ENCODE measurements at regions not wholly inside any gene's neighbourhood (a gene's known extent, or its start where the extent isn't known, plus 50 kb on each side); places are given as distances from the start of the nearest gene placed in this dataset.
A peak's percentile ranks its signal among the peaks of the same experiment; 100 is the strongest.

- Histone ChIP-seq H4K20me1 (ENCODE audit: insufficient read depth, low read length) (no peaks in the 10 kb centered on the region), H3K4me1 (ENCODE audit: insufficient read depth, low read length) (no peaks in the 10 kb centered on the region), H3K4me3 (ENCODE audit: insufficient read depth, low read length) (no peak overlapping the region)
Measured at GRCh38 chr13:62626771-62627170, 1211.1 kb upstream of the PCDH20 start.

DNA sequence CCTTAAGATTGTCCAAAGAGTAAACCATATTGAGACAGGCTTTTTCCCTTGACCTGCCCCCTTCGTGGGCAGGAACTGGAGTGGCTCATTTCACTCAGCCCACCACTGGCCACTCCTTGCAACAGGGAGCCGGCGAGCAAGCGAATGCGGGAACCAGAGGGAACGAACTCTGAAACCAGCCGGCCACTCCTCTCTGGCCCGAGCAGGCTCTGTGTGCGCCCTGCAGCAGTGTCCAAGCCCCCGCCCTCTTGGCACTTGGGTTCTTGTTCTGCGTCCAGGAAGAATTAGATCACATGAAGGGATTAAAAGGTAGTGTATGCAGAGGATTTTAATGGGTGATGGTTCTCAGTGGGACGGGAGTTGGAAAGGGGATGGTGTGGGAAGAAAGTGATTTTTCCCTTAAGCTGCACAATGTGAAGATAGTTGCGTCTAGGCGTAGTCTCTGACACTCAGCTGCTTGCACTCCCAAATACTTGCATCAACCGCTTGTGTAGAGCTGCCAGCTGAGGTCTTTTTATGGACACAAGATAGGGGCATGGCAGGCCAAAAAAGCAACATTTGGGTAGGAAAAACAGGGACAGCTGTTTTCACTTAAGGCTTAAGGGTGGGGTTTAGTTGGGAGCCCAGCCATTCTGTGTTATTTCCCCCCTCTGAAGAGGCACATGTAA lies 1209.7 kb upstream of the PCDH20 start:
- Histone ChIP-seq H3K4me3 (ENCODE audit: insufficient read depth, low read length) (no peak overlapping the region), H3K4me2 (ENCODE audit: insufficient read depth, low read length) (no peak overlapping the region), H3K27ac (ENCODE audit: low read depth, low read length) (no peak overlapping the region), H2AFZ (ENCODE audit: low read length) (no peak overlapping the region), H3K9me3 (ENCODE audit: low read depth, low read length) (no peaks in the 10 kb centered on the region), H4K20me1 (ENCODE audit: insufficient read depth, low read length) (no peaks in the 10 kb centered on the region), H3K27me3 (ENCODE audit: insufficient read depth, low read length) (no peaks in the 10 kb centered on the region), H3K4me1 (ENCODE audit: insufficient read depth, low read length) (no peaks in the 10 kb centered on the region), H3K36me3 (ENCODE audit: insufficient read depth, low read length) (no peaks in the 10 kb centered on the region), H3K79me2 (ENCODE audit: insufficient read depth, low read length) (no peaks in the 10 kb centered on the region)
- TF ChIP-seq, protein P1, sequence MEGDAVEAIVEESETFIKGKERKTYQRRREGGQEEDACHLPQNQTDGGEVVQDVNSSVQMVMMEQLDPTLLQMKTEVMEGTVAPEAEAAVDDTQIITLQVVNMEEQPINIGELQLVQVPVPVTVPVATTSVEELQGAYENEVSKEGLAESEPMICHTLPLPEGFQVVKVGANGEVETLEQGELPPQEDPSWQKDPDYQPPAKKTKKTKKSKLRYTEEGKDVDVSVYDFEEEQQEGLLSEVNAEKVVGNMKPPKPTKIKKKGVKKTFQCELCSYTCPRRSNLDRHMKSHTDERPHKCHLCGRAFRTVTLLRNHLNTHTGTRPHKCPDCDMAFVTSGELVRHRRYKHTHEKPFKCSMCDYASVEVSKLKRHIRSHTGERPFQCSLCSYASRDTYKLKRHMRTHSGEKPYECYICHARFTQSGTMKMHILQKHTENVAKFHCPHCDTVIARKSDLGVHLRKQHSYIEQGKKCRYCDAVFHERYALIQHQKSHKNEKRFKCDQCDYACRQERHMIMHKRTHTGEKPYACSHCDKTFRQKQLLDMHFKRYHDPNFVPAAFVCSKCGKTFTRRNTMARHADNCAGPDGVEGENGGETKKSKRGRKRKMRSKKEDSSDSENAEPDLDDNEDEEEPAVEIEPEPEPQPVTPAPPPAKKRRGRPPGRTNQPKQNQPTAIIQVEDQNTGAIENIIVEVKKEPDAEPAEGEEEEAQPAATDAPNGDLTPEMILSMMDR (IDR thresholded peaks at IDR 0.05; ENCODE audit: extremely low read depth, low read depth, low read length), result no peak
- no peak for DNase-seq (ENCODE audit: insufficient read length, low spot score, missing footprints)

More at GRCh38 chr13:62626771-62627170, 1211.1 kb upstream of the PCDH20 start:
- Histone ChIP-seq H3K36me3 (ENCODE audit: insufficient read depth, low read length) (no peaks in the 10 kb centered on the region), H3K27me3 (ENCODE audit: insufficient read depth, low read length) (no peaks in the 10 kb centered on the region), H2AFZ (ENCODE audit: low read length) (no peak overlapping the region), H3K27ac (ENCODE audit: low read depth, low read length) (no peak overlapping the region), H3K79me2 (ENCODE audit: insufficient read depth, low read length) (no peaks in the 10 kb centered on the region), H3K4me2 (ENCODE audit: insufficient read depth, low read length) (no peak overlapping the region), H3K9me3 (ENCODE audit: low read depth, low read length) (no peaks in the 10 kb centered on the region)
- DNase-seq (ENCODE audit: insufficient read length, low spot score, missing footprints), result no peak
- TF ChIP-seq, protein P1 (IDR thresholded peaks at IDR 0.05; ENCODE audit: extremely low read depth, low read depth, low read length), result no peak

- H3K4me3 ChIP-seq (ENCODE audit: insufficient read depth, low read length), result no peak overlapping the region
- H3K27ac ChIP-seq (ENCODE audit: low read depth, low read length), result no peak overlapping the region
- no peaks in the 10 kb centered on the region for H3K36me3 ChIP-seq (ENCODE audit: insufficient read depth, low read length)
- no peaks in the 10 kb centered on the region for H3K27me3 ChIP-seq (ENCODE audit: insufficient read depth, low read length)
- H4K20me1 ChIP-seq (ENCODE audit: insufficient read depth, low read length), result no peaks in the 10 kb centered on the region
- no peaks in the 10 kb centered on the region for H3K79me2 ChIP-seq (ENCODE audit: insufficient read depth, low read length)
- no peaks in the 10 kb centered on the region for H3K9me3 ChIP-seq (ENCODE audit: low read depth, low read length)
- no peaks in the 10 kb centered on the region for H3K4me1 ChIP-seq (ENCODE audit: insufficient read depth, low read length)
- H2AFZ ChIP-seq (ENCODE audit: low read length), result no peak overlapping the region
- TF ChIP-seq, protein P1 (IDR thresholded peaks at IDR 0.05; ENCODE audit: extremely low read depth, low read depth, low read length), result no peak
- no peak for DNase-seq (ENCODE audit: insufficient read length, low spot score, missing footprints)
- H3K4me2 ChIP-seq (ENCODE audit: insufficient read depth, low read length), result no peak overlapping the region
Measured at GRCh38 chr13:62613819-62614218, 1198.2 kb upstream of the PCDH20 start.

- DNase-seq (ENCODE audit: insufficient read length, low spot score, missing footprints), result peak; percentile 30
- H3K36me3 ChIP-seq (ENCODE audit: insufficient read depth, low read length), result no peaks in the 10 kb centered on the region
- no peak overlapping the region for H2AFZ ChIP-seq (ENCODE audit: low read length)
- H3K4me3 ChIP-seq (ENCODE audit: insufficient read depth, low read length), result no peak overlapping the region
- H3K79me2 ChIP-seq (ENCODE audit: insufficient read depth, low read length), result no peaks in the 10 kb centered on the region
- TF ChIP-seq, protein P1 (IDR thresholded peaks at IDR 0.05; ENCODE audit: extremely low read depth, low read depth, low read length), result no peak
- no peaks in the 10 kb centered on the region for H4K20me1 ChIP-seq (ENCODE audit: insufficient read depth, low read length)
- no peak overlapping the region for H3K4me2 ChIP-seq (ENCODE audit: insufficient read depth, low read length)
- no peak overlapping the region for H3K27ac ChIP-seq (ENCODE audit: low read depth, low read length)
- no peaks in the 10 kb centered on the region for H3K27me3 ChIP-seq (ENCODE audit: insufficient read depth, low read length)
- H3K4me1 ChIP-seq (ENCODE audit: insufficient read depth, low read length), result no peaks in the 10 kb centered on the region
- H3K9me3 ChIP-seq (ENCODE audit: low read depth, low read length), result no peaks in the 10 kb centered on the region
Measured at GRCh38 chr13:62611343-62611742, 1195.7 kb upstream of the PCDH20 start.

All from osteoblast (primary cell).